ENCODE measurements at regions not wholly inside any gene's neighbourhood (a gene's known extent, or its start where the extent isn't known, plus 50 kb on each side); places are given as distances from the start of the nearest gene placed in this dataset.
A peak's percentile ranks its signal among the peaks of the same experiment; 100 is the strongest.

GRCh38 chr11:109040303-109040702 is 375.4 kb downstream of the DDX10 start (continued):
- TF ChIP-seq, protein P1, sequence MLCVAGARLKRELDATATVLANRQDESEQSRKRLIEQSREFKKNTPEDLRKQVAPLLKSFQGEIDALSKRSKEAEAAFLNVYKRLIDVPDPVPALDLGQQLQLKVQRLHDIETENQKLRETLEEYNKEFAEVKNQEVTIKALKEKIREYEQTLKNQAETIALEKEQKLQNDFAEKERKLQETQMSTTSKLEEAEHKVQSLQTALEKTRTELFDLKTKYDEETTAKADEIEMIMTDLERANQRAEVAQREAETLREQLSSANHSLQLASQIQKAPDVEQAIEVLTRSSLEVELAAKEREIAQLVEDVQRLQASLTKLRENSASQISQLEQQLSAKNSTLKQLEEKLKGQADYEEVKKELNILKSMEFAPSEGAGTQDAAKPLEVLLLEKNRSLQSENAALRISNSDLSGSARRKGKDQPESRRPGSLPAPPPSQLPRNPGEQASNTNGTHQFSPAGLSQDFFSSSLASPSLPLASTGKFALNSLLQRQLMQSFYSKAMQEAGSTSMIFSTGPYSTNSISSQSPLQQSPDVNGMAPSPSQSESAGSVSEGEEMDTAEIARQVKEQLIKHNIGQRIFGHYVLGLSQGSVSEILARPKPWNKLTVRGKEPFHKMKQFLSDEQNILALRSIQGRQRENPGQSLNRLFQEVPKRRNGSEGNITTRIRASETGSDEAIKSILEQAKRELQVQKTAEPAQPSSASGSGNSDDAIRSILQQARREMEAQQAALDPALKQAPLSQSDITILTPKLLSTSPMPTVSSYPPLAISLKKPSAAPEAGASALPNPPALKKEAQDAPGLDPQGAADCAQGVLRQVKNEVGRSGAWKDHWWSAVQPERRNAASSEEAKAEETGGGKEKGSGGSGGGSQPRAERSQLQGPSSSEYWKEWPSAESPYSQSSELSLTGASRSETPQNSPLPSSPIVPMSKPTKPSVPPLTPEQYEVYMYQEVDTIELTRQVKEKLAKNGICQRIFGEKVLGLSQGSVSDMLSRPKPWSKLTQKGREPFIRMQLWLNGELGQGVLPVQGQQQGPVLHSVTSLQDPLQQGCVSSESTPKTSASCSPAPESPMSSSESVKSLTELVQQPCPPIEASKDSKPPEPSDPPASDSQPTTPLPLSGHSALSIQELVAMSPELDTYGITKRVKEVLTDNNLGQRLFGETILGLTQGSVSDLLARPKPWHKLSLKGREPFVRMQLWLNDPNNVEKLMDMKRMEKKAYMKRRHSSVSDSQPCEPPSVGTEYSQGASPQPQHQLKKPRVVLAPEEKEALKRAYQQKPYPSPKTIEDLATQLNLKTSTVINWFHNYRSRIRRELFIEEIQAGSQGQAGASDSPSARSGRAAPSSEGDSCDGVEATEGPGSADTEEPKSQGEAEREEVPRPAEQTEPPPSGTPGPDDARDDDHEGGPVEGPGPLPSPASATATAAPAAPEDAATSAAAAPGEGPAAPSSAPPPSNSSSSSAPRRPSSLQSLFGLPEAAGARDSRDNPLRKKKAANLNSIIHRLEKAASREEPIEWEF (CRISPR knock-in tag; IDR thresholded peaks at IDR 0.05), result no peak
- TF ChIP-seq PTRF (tag; IDR thresholded peaks at IDR 0.05) (no peak), RERE (CRISPR knock-in tag; IDR thresholded peaks at IDR 0.05; ENCODE audit: borderline replicate concordance) (no peak), ATF7 (IDR thresholded peaks at IDR 0.05) (0 out of 2 replicates have a peak, but pooled peaks have one; percentile 28), ATF3 (IDR thresholded peaks at IDR 0.05) (peak; percentile 31; the same call in 1 of the 2 replicates), ATF3 (CRISPR knock-in tag; conservative IDR thresholded peaks at IDR 0.05) (no peak), ZNF347 (CRISPR knock-in tag; IDR thresholded peaks at IDR 0.05; ENCODE audit: low read depth) (no peak)
